Small intestine (tissue), 7 donors: ENCODE measurements at regions not wholly inside any gene's neighbourhood (a gene's known extent, or its start where the extent isn't known, plus 50 kb on each side); places are given as distances from the start of the nearest gene placed in this dataset.
"Not testable (repeated sequence)": the region's sequence is repeated elsewhere in the genome, so short reads cannot be mapped to it uniquely, and the experiment has no call there.

Source experiments
- DNase-seq, 2 donors: peaks; one replicate each; pipeline versions ENCODE4 v3.0.0 to v3.0.0-alpha.2; 2013
- FAIRE-seq: peaks from 2 replicates; lab custom pipeline; 2012; peaks lifted over from hg19 to GRCh38; lab: Jason Lieb, UNC
- H3K27ac ChIP-seq, 3 donors: one replicate each; pipeline ENCODE4 v1.5.1; 2013; ENCODE audit warnings: low read length in 2 of 3, mild to moderate bottlenecking in 2 of 3, control low read depth in 1 of 3, inconsistent platforms in 1 of 3, low read depth in 1 of 3, moderate library complexity in 1 of 3
- H3K27me3 ChIP-seq, 3 donors: one replicate each; pipeline ENCODE4 v1.6.1; 2013; ENCODE audit warnings: low read length in 3 of 3, inconsistent platforms in 1 of 3; ENCODE audit not compliant: control insufficient read depth in 3 of 3, insufficient read depth in 3 of 3
- H3K36me3 ChIP-seq, 3 donors: one replicate each; pipeline ENCODE4 v1.6.1; 2013; ENCODE audit warnings: low read length in 3 of 3, inconsistent platforms in 1 of 3, low read depth in 1 of 3, mild to moderate bottlenecking in 1 of 3, moderate library complexity in 1 of 3; ENCODE audit not compliant: control insufficient read depth in 3 of 3, insufficient read depth in 2 of 3
- H3K4me1 ChIP-seq, 3 donors: one replicate each; pipeline ENCODE4 v1.6.1; 2013; ENCODE audit warnings: low read length in 2 of 3, inconsistent platforms in 1 of 3, low read depth in 1 of 3, mild to moderate bottlenecking in 1 of 3, moderate library complexity in 1 of 3; ENCODE audit not compliant: control insufficient read depth in 3 of 3, insufficient read depth in 2 of 3
- H3K4me3 ChIP-seq, 3 donors: one replicate each; pipeline ENCODE4 v1.5.1; 2013; ENCODE audit warnings: low read length in 3 of 3, control low read depth in 1 of 3, inconsistent platforms in 1 of 3, low read depth in 1 of 3, mild to moderate bottlenecking in 1 of 3, moderate library complexity in 1 of 3
- H3K9me3 ChIP-seq, 2 donors: one replicate each; pipeline ENCODE4 v1.6.1; 2013; ENCODE audit warnings: low read depth in 1 of 2, low read length in 1 of 2; ENCODE audit not compliant: control insufficient read depth in 2 of 2, insufficient read depth in 1 of 2
- WGBS, 3 donors: extraction: QIAGEN DNeasy Blood & Tissue Kit; methylation state at CpG; one replicate each; pipeline ENCODE4 v1.1.7; 2013; 5-methylcytosine and 5-hydroxymethylcytosine counted together
- donor health status: healthy with polysubstance abuse.
- donor health status: control.
- donor health status: control.
- donor health status: Bipolar disorder and iron deficiency.
- donor health status: healthy.

DNA sequence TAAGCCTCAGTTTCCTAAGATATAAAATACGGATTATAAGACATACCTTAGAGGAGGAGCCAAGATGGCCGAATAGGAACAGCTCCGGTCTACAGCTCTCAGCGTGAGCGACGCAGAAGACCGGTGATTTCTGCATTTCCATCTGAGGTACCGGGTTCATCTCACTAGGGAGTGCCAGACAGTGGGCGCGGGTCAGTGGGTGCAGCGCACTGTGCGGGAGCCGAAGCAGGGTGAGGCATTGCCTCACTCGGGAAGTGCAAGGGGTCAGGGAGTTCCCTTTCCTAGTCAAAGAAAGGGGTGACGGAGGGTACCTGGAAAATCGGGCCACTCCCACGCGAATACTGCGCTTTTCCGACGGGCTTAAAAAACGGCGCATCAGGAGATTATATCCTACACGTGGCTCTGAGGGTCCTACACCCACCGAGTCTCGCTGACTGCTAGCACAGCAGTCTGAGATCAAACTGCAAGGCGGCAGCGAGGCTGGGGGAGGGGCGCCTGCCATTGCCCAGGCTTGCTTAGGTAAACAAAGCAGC lies 1877.1 kb upstream of the C9orf72 start:
- H3K4me1 ChIP-seq, H3K9me3 ChIP-seq, H3K27ac ChIP-seq, H3K27me3 ChIP-seq, H3K4me3 ChIP-seq, H3K36me3 ChIP-seq, DNase-seq, FAIRE-seq: not testable (repeated sequence)
- 84 to 94% (median 87%) methylated on average over 26 to 29 of the region's 29 CpGs for WGBS, 3 donors

DNA sequence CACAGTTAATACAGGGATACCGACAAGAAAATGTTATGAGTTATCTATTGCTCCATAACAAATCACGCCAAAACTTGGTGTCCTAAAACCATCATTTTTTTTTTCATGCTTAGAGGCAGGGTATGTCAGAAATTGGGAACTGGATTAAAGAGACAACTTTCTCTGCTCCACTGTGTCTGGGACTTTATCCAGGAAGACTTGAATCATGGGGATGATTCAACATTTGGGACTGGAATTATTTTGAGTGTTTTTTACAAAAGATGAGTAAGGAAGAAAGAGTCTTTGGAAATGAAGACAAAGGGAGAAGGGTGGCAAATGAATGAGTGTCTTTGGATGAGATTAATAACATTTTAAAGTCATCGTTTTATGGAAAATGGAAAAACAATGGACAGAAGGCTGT lies 1883.7 kb upstream of the C9orf72 start:
- H3K9me3 ChIP-seq = peaks cover 0 to 3% of the 10 kb centered on the region in 2 donors
- DNase-seq = no peak
- no peaks in the 10 kb centered on the region for H3K36me3 ChIP-seq
- H3K27me3 ChIP-seq = no peaks in the 10 kb centered on the region
- H3K4me3 ChIP-seq = no peak overlapping the region
- 91 to 94% (median 91%) methylated on average over 3 of the region's 3 CpGs for WGBS, 3 donors
- FAIRE-seq = no peak
- H3K4me1 ChIP-seq = no peaks in the 10 kb centered on the region
- no peak overlapping the region for H3K27ac ChIP-seq

DNA sequence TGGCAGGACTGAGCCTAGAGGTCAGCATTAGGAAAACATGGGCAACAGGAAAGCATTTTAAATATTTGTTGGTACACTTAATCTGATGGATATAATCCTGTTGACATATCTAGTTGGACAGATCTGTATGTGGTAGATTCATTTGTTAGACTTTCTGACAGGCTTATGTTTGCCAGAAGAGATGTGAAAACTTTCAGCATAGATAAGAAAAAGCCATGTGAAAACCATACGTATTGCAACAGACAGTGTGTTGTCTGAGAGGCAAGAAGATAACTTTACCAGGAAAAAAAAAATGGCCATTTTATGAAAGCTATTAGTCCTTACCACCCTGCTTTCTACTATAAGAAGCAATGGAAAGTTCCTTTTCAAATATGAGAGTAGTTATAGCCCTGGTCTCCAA lies 1902.2 kb upstream of the C9orf72 start:
- DNase-seq (no peak), FAIRE-seq (no peak)
- WGBS, 3 donors = 44 to 52% (median 49%) methylated on average over 1 of the region's 1 CpG
- Histone ChIP-seq H3K9me3 (peaks cover 0 to 10% of the 10 kb centered on the region in 2 donors), H3K4me3 (no peak overlapping the region), H3K4me1 (no peaks in the 10 kb centered on the region), H3K27ac (no peak overlapping the region), H3K36me3 (no peaks in the 10 kb centered on the region), H3K27me3 (no peaks in the 10 kb centered on the region)

DNA sequence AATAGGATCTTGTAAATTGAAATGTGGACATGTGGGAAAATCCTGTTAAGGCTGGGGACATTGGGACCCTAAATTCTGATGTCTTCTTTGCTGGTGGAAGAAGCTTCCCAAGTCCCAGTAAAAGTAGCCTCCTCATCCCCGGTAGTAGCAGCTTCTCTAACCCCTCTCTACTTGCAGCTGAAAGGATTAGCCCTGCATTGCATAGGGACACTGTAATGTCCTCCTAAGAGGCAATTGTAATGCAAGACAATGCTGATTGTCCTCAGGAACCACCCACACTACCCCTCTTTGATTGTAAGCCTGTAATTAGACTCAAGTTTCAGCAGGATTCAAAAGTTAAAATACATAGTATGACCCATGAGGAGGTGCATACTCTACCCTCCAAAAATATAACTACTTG lies 1938.4 kb upstream of the C9orf72 start:
- no peaks in the 10 kb centered on the region for H3K4me1 ChIP-seq
- no peaks in the 10 kb centered on the region for H3K27me3 ChIP-seq
- FAIRE-seq = no peak
- no peak overlapping the region for H3K27ac ChIP-seq
- no peaks in the 10 kb centered on the region for H3K36me3 ChIP-seq
- H3K4me3 ChIP-seq = no peak overlapping the region
- no peak for DNase-seq
- peaks cover 0 to 6% of the 10 kb centered on the region in 2 donors for H3K9me3 ChIP-seq
- WGBS, 3 donors = 51 to 75% (median 74%) methylated on average over 1 of the region's 1 CpG

DNA sequence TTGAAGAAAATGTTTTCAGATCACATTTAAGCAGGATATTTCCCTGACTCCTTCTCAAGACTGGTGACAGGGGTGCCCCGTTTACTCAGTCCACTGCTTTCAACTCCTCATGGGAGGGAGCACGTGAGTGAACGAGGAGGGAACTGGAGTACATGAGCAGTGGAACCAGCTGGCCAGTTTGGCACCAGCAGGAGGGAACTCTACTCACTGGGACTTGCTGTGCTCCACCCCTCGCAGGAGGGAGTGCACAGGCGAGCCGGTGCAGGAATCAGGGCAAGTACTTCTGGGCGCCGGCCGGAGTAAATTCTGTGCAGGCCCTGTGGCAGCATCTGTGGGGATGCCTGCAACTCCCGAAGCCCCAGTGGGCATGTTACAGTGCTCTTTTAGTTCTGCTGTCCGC lies 1941.1 kb upstream of the C9orf72 start:
- Histone ChIP-seq H3K4me1 (no peaks in the 10 kb centered on the region), H3K27me3 (no peaks in the 10 kb centered on the region), H3K36me3 (no peaks in the 10 kb centered on the region), H3K4me3 (no peak overlapping the region), H3K27ac (no peak overlapping the region), H3K9me3 (peaks cover 0 to 6% of the 10 kb centered on the region in 2 donors)
- no peak for DNase-seq
- 58 to 64% (median 60%) methylated on average over 11 of the region's 11 CpGs for WGBS, 3 donors
- no peak for FAIRE-seq

DNA sequence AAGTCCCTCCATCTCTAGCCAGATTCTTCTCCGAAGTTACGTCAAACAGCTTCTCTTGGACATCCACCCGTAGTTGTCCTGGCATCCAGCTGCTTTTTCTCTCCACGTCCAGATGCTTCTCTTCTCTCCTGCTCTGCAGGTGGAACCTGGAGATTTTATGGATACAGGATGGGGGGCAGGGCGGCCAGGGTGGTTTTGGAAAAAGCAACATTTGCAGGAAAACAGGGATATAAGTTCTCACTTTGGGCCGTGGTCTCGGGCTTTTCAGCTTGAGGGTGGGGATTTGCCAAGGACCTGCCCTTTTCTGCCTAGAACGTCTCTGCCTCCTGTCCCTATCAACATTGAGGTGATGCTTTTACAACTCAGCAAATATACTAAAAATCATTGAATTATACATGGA lies 1941.6 kb upstream of the C9orf72 start:
- Histone ChIP-seq H3K4me3 (no peak overlapping the region), H3K9me3 (peaks cover 0 to 4% of the 10 kb centered on the region in 2 donors), H3K36me3 (no peaks in the 10 kb centered on the region), H3K27me3 (no peaks in the 10 kb centered on the region), H3K27ac (no peak overlapping the region), H3K4me1 (no peaks in the 10 kb centered on the region)
- FAIRE-seq (no peak), DNase-seq (no peak)
- 60 to 66% (median 65%) methylated on average over 8 of the region's 8 CpGs for WGBS, 3 donors

DNA sequence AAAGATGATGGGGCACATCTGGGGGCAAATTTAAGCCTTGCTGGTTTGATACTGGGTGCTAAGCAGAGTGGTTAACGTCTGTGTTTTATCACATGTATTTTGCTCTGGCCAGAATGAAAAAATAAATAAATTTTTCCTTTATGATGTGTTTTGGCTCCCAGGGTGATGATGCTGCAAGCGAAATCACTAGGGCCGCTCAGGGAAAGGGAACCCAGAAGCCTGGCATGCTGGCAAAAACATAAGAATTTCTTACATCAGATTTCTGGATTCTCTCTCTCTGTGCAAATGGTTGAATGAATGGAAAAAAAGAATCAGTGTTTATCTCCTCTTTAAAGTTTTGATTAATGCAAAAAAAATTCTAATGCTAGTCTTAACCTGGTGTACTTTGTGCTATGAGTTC lies 1975.2 kb upstream of the C9orf72 start:
- no peaks in the 10 kb centered on the region for H3K36me3 ChIP-seq
- 74 to 81% (median 76%) methylated on average over 3 of the region's 3 CpGs for WGBS, 3 donors

DNA sequence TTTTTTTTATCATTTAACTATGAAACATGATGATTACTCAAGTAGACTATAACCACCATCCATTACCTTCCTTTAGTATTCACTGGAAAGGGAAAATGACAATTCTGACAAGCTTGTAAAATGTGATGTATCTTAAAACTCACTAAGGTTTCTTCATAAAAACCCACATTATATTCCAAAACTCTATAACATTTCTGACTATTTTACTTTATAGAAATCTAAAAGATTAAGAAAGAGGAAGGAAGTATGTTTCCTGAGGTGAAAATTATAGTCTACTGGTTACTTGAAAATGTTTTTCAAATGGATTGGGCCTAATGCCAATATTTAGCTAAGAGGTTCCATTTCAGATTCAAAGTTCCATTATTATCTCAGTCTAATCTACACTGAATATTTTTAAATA lies 1982.2 kb upstream of the C9orf72 start:
- H3K36me3 ChIP-seq = no peaks in the 10 kb centered on the region
- DNase-seq (no peak), FAIRE-seq (no peak)
- H3K9me3 ChIP-seq = no peaks in the 10 kb centered on the region
- no peaks in the 10 kb centered on the region for H3K27me3 ChIP-seq
- no peaks in the 10 kb centered on the region for H3K4me1 ChIP-seq
- H3K27ac ChIP-seq = no peak overlapping the region
- no peak overlapping the region for H3K4me3 ChIP-seq

More for the DNA sequence above, 1975.2 kb upstream of the C9orf72 start:
- no peaks in the 10 kb centered on the region for H3K9me3 ChIP-seq
- no peak for FAIRE-seq
- no peaks in the 10 kb centered on the region for H3K27me3 ChIP-seq
- H3K4me3 ChIP-seq = no peak overlapping the region
- no peak overlapping the region for H3K27ac ChIP-seq
- DNase-seq = no peak
- H3K4me1 ChIP-seq = no peaks in the 10 kb centered on the region

DNA sequence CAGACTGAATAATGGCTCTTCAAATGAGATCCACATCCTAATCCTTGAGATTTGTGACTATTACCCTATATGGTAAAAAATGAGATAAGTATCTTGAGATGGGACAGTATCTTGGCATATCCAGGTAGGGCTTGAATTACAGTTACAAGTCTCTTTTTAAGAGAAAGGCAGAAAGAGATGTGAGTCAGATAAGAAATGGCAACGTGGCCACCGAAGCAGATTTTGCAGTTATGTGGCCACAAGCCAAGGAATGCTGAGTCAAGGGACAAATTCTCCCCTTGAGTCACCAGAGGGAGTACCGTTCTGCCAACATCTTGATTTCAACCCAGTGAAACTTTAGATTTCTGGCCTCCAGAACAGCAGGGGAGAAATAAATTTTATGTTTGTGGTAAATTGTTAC lies 1983.0 kb upstream of the C9orf72 start:
- no peak overlapping the region for H3K27ac ChIP-seq
- H3K27me3 ChIP-seq = no peaks in the 10 kb centered on the region
- H3K4me3 ChIP-seq = no peak overlapping the region
- no peaks in the 10 kb centered on the region for H3K36me3 ChIP-seq
- FAIRE-seq = no peak
- DNase-seq = no peak
- 39 to 60% (median 53%) methylated on average over 3 of the region's 3 CpGs for WGBS, 3 donors
- no peaks in the 10 kb centered on the region for H3K4me1 ChIP-seq
- H3K9me3 ChIP-seq = no peaks in the 10 kb centered on the region
